SU-DHL-6 (cell line): ENCODE measurements at regions not wholly inside any gene's neighbourhood (a gene's known extent, or its start where the extent isn't known, plus 50 kb on each side); places are given as distances from the start of the nearest gene placed in this dataset.

Source experiments
- H2AFZ ChIP-seq: fragments of 200-600 bp; sonication (generic); 2 replicates; pipeline ENCODE4 v1.6.1; 2014; ENCODE audit warnings: low read depth, mild to moderate bottlenecking, moderate library complexity, mixed read lengths, antibody characterized with exemption, low read length; ENCODE audit not compliant: severe bottlenecking
- H3F3A ChIP-seq: fragments of 200-600 bp; shearing (Covaris generic); 2 replicates; pipeline ENCODE4 v1.6.0; 2016; ENCODE audit warnings: antibody characterized with exemption, mild to moderate bottlenecking; ENCODE audit not compliant: insufficient read depth
- H3K27ac ChIP-seq: fragments of 200-600 bp; sonication (generic); 2 replicates; pipeline ENCODE4 v1.5.1; 2016; ENCODE audit warnings: low read depth, mild to moderate bottlenecking, low read length, moderate library complexity, mixed read lengths
- H3K27me3 ChIP-seq: fragments of 200-600 bp; sonication (generic), shearing (Covaris generic); 2 replicates; pipeline ENCODE4 v1.6.0; 2014; ENCODE audit warnings: mild to moderate bottlenecking, low read length
- H3K36me3 ChIP-seq: fragments of 200-600 bp; sonication (generic); 2 replicates; pipeline ENCODE4 v1.6.1; 2014; ENCODE audit warnings: mild to moderate bottlenecking, low read length, mixed read lengths
- H3K4me2 ChIP-seq: fragments of 300-600, 200-600 bp; shearing (Covaris generic), sonication (generic); 2 replicates; pipeline ENCODE4 v1.6.0; 2014; ENCODE audit warnings: low read length, low read depth, mild to moderate bottlenecking; ENCODE audit not compliant: poor library complexity, severe bottlenecking
- H3K4me3 ChIP-seq: fragments of 200-600 bp; sonication (generic); 2 replicates; pipeline ENCODE4 v1.5.1; 2014; ENCODE audit warnings: antibody characterized with exemption, low read length, mild to moderate bottlenecking, mixed read lengths; ENCODE audit not compliant: insufficient read depth, poor library complexity, severe bottlenecking
- H3K79me2 ChIP-seq: fragments of 200-600 bp; sonication (generic); 2 replicates; pipeline ENCODE4 v1.6.1; 2014; ENCODE audit warnings: mild to moderate bottlenecking, low read length, moderate library complexity; ENCODE audit not compliant: insufficient read depth
- H3K9ac ChIP-seq: fragments of 200-600 bp; sonication (generic); 2 replicates; pipeline ENCODE4 v1.7.0; 2014; ENCODE audit warnings: mild to moderate bottlenecking, low read length
- H3K9me2 ChIP-seq: fragments of 200-600 bp; sonication (generic); replicated peaks from 2 replicates; pipeline ENCODE4 v1.6.1; 2014; ENCODE audit warnings: low read length; ENCODE audit not compliant: insufficient read depth
- H3K9me3 ChIP-seq: fragments of 200-600 bp; sonication (generic); 2 replicates; pipeline ENCODE4 v1.6.1; 2014; ENCODE audit warnings: low read length, mixed read lengths; ENCODE audit not compliant: insufficient read depth
- H4K20me1 ChIP-seq: fragments of 200-600 bp; sonication (generic); 2 replicates; pipeline ENCODE4 v1.6.1; 2014; ENCODE audit warnings: low read depth, mild to moderate bottlenecking, antibody characterized with exemption, low read length, moderate library complexity, mixed read lengths
- CTCF ChIP-seq: fragments of 200-600 bp; sonication (generic); IDR thresholded peaks from one replicate; pipeline ENCODE4 v1.5.1; 2017; ENCODE audit warnings: antibody characterized with exemption, mild to moderate bottlenecking, low read length, moderate library complexity; ENCODE audit not compliant: insufficient read depth, poor library complexity, severe bottlenecking
- EZH2phosphoT487 ChIP-seq: fragments of 200-600 bp; sonication (generic), shearing (Covaris generic); conservative IDR thresholded peaks from 2 replicates; pipeline ENCODE4 v1.6.1; 2018; ENCODE audit warnings: mild to moderate bottlenecking, antibody characterized with exemption, low read length, moderate library complexity, mixed read lengths

GRCh38 chr16:35196313-35196712 is 1736.9 kb downstream of the TP53TG3F start:
- no peaks in the 10 kb centered on the region for H3K79me2 ChIP-seq
- H3K36me3 ChIP-seq = no peaks in the 10 kb centered on the region
- H3K9me2 ChIP-seq = no peaks in the 10 kb centered on the region
- no peak for TF ChIP-seq CTCF
- no peak for TF ChIP-seq EZH2phosphoT487
- no peaks in the 10 kb centered on the region for H3K9me3 ChIP-seq
- H4K20me1 ChIP-seq = no peaks in the 10 kb centered on the region
- no peak overlapping the region for H2AFZ ChIP-seq
- no peak overlapping the region for H3K27ac ChIP-seq
- no peaks in the 10 kb centered on the region for H3K27me3 ChIP-seq
- H3K4me3 ChIP-seq = no peak overlapping the region
- H3K9ac ChIP-seq = no peak overlapping the region
- H3K4me2 ChIP-seq = no peak overlapping the region
- H3F3A ChIP-seq = no peaks in the 10 kb centered on the region

- H4K20me1 ChIP-seq = no peaks in the 10 kb centered on the region
- H3K79me2 ChIP-seq = no peaks in the 10 kb centered on the region
- H3K27ac ChIP-seq = no peak overlapping the region
- H3K9me3 ChIP-seq = no peaks in the 10 kb centered on the region
- no peaks in the 10 kb centered on the region for H3K36me3 ChIP-seq
- no peak for TF ChIP-seq CTCF
- TF ChIP-seq EZH2phosphoT487 = no peak
- no peaks in the 10 kb centered on the region for H3K9me2 ChIP-seq
- no peak overlapping the region for H3K4me3 ChIP-seq
- no peak overlapping the region for H3K9ac ChIP-seq
- H3K27me3 ChIP-seq = no peaks in the 10 kb centered on the region
- H3K4me2 ChIP-seq = no peak overlapping the region
- H3F3A ChIP-seq = no peaks in the 10 kb centered on the region
- H2AFZ ChIP-seq = no peak overlapping the region
Observed at GRCh38 chr16:35197656-35198055, 1738.2 kb downstream of the TP53TG3F start.

DNA sequence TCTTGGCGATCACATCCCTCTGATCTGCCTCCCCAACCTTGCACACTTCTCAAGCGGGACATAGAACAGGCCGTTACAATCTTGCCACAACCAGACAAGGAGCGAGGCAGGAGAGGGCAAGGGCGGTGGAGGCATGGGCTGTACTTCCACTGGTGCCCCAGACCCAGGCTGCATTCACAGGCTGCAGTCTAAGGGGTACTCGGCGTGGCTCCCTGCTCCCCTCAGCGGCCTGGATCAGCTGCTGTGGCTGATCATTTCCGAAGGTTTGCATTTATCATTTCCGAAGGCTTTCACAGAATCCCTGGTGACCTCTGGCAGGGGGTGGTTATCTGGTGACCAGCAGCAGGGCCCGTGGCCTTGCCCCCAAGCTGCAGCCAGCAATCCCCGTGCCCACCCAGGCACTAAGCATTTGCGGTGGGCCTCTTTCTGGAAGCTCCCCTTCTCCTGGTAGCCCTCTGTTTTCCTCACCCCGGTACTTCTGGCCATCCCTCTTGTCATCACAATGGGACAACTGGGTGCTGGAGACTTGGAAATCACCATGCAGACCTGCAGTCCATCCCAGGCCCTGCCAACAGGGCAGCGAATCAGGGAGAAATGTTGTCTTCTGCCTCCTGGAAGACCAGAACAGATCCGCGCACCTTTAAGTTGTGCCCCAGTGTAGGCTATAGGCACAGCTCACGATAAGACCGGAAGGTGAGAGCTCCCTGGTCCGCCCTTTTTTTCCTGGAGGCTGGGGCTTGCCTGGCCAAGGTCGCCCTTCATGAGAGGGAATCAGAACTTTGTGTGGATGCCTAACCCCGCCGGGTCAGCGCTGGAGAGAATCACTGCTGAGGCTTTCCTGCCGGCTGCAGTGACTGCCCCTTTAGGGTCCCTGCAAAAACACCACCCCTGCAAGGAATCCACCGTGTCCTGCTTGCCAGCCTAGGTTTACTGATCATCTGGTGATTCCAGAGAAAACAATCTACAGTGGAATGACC is 1739.1 kb downstream of the TP53TG3F start:
- no peak overlapping the region for H2AFZ ChIP-seq
- no peak overlapping the region for H3K4me3 ChIP-seq
- H3K9me2 ChIP-seq = no peaks in the 10 kb centered on the region
- no peak overlapping the region for H3K27ac ChIP-seq
- H3K9me3 ChIP-seq = no peaks in the 10 kb centered on the region
- H3K36me3 ChIP-seq = no peaks in the 10 kb centered on the region
- H4K20me1 ChIP-seq = no peaks in the 10 kb centered on the region
- H3K4me2 ChIP-seq = no peak overlapping the region
- no peaks in the 10 kb centered on the region for H3F3A ChIP-seq
- H3K79me2 ChIP-seq = no peaks in the 10 kb centered on the region
- TF ChIP-seq EZH2phosphoT487 (no peak), CTCF (no peak)
- H3K9ac ChIP-seq = no peak overlapping the region
- no peaks in the 10 kb centered on the region for H3K27me3 ChIP-seq
